ENCODE measurements at regions not wholly inside any gene's neighbourhood (a gene's known extent, or its start where the extent isn't known, plus 50 kb on each side); places are given as distances from the start of the nearest gene placed in this dataset.

GRCh38 chr9:108333530-108333983, 522.2 kb downstream of the ACTL7B start:
- Histone ChIP-seq H3K27ac (ENCODE audit: insufficient read length, low read depth, low read length) (no peak overlapping the region), H3K14ac (ENCODE audit: insufficient read depth, low read length) (no peak overlapping the region), H4K91ac (ENCODE audit: insufficient read length, low read depth, low read length) (no peak overlapping the region), H3T11ph (ENCODE audit: low read length) (no peak overlapping the region), H2BK120ac (ENCODE audit: low read depth, low read length, poor library complexity, severe bottlenecking) (no peak overlapping the region), H3K4me2 (ENCODE audit: insufficient read depth, insufficient read length, low read length) (no peak overlapping the region), H3K79me2 (ENCODE audit: insufficient read depth, low read length) (no peaks in the 10 kb centered on the region), H2BK5ac (ENCODE audit: insufficient read length, low read length) (no peak overlapping the region), H3K23me2 (ENCODE audit: insufficient read length, low read depth, low read length, poor library complexity, severe bottlenecking) (no peaks in the 10 kb centered on the region), H4K8ac (replicated peaks; ENCODE audit: insufficient read length, low read depth, low read length) (no peak overlapping the region), H3K4ac (ENCODE audit: low read depth, low read length) (no peak overlapping the region), H3K79me1 (ENCODE audit: insufficient read depth, low read depth, low read length, poor library complexity, severe bottlenecking) (no peaks in the 10 kb centered on the region), H2AK5ac (ENCODE audit: insufficient read length, low read length) (no peak overlapping the region), H3K23ac (ENCODE audit: insufficient read length, low read depth, low read length) (no peak overlapping the region), H2BK12ac (ENCODE audit: insufficient read length, low read depth, low read length) (no peak overlapping the region), H2BK15ac (ENCODE audit: low read depth, low read length) (no peak overlapping the region), H3K9ac (ENCODE audit: extremely low read depth, insufficient read length, low read length) (no peak overlapping the region), H4K20me1 (ENCODE audit: control insufficient read depth, insufficient read depth, insufficient read length) (no peaks in the 10 kb centered on the region), H3K4me1 (ENCODE audit: insufficient read depth, low read length) (no peaks in the 10 kb centered on the region), H3K18ac (ENCODE audit: insufficient read length, low read depth, low read length) (no peak overlapping the region), H4K5ac (ENCODE audit: insufficient read length, low read depth, low read length) (no peak overlapping the region), H3K27me3 (ENCODE audit: insufficient read depth, low read length) (no peaks in the 10 kb centered on the region), H2BK20ac (ENCODE audit: low read depth, low read length, poor library complexity, severe bottlenecking) (no peak overlapping the region), H2AFZ (ENCODE audit: low read length) (peak overlapping the region; percentile 68), H3K9me3 (ENCODE audit: control insufficient read depth, low read depth, low read length) (no peaks in the 10 kb centered on the region), H3K56ac (ENCODE audit: insufficient read length, low read depth, low read length) (no peak overlapping the region)
- no peak overlapping the region for H3K4me3 Mint-ChIP-seq
- H3K9me3 Mint-ChIP-seq, result peaks cover 9 to 10% of the 10 kb centered on the region in 2 experiments; a peak in 3 of 5 replicates
- no peak for TF ChIP-seq CTCF (conservative IDR thresholded peaks at IDR 0.05)
- H3K4me1 Mint-ChIP-seq, result peaks cover 14 to 19% of the 10 kb centered on the region in 2 experiments
- no peaks in the 10 kb centered on the region for H3K27me3 Mint-ChIP-seq (ENCODE audit: low read depth)
- peaks cover 0 to 3% (median under 1%) of the 10 kb centered on the region in 3 experiments; a peak in 3 of 7 replicates for H3K36me3 Mint-ChIP-seq (ENCODE audit: insufficient read depth in 1 of 3, low read depth in 3 of 3)
- DNase-seq, result no peak
- H3K27ac Mint-ChIP-seq, result peak overlapping the region in 2 of 3 experiments; percentile 32 to 79; a peak in 2 of 7 replicates
- WGBS (ENCODE audit: extremely low coverage, insufficient read length, low lambda C conversion rate), result no CpG with 5 or more reads among the region's 1 CpG
